ENCODE measurements at regions not wholly inside any gene's neighbourhood (a gene's known extent, or its start where the extent isn't known, plus 50 kb on each side); places are given as distances from the start of the nearest gene placed in this dataset.

DNA sequence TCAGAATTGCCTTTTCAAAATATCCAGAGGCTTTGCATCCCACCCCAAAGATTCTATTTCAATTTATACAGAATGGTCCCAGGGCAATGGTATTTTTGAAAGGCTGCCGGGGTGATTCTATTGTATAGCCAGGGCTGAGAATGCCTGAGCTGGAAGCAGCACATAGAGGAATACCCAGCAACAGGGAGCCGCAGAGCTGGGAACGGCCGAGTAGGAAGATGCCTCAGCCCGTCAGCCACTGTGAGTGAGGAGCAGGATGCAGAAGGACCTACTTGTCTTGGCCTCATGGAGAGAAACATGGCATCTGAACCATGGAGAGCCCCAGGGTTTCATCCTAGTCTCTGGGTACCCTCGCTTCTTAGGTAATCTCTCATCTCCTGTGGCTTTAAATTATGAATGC lies 170.8 kb upstream of the FHL2 start:
- Histone ChIP-seq H3K4me3 (ENCODE audit: low read length, poor library complexity, severe bottlenecking) (no peak overlapping the region), H3K79me2 (ENCODE audit: insufficient read depth, low read length) (no peaks in the 10 kb centered on the region), H3K4me1 (ENCODE audit: insufficient read depth, low read length, poor library complexity, severe bottlenecking) (peaks cover 7% of the 10 kb centered on the region), H3K9ac (ENCODE audit: low read depth, low read length, poor library complexity, severe bottlenecking) (no peak overlapping the region), H3K9me2 (replicated peaks; ENCODE audit: low read depth, low read length) (no peaks in the 10 kb centered on the region), H4K20me1 (ENCODE audit: insufficient read depth, low read length, poor library complexity, severe bottlenecking) (no peaks in the 10 kb centered on the region), H3K4me2 (ENCODE audit: low read depth, low read length, poor library complexity, severe bottlenecking) (no peak overlapping the region), H3K27me3 (ENCODE audit: insufficient read depth, low read length, poor library complexity, severe bottlenecking) (no peaks in the 10 kb centered on the region), H3K9me3 (ENCODE audit: insufficient read depth, low read depth, low read length) (no peaks in the 10 kb centered on the region), H2AFZ (ENCODE audit: low read length) (no peak overlapping the region), H3F3A (ENCODE audit: low read depth) (no peaks in the 10 kb centered on the region), H3K36me3 (ENCODE audit: insufficient read depth, low read length) (no peaks in the 10 kb centered on the region)
- no peak for TF ChIP-seq EZH2phosphoT487 (IDR thresholded peaks at IDR 0.05; ENCODE audit: borderline replicate concordance)
- TF ChIP-seq, protein P1, sequence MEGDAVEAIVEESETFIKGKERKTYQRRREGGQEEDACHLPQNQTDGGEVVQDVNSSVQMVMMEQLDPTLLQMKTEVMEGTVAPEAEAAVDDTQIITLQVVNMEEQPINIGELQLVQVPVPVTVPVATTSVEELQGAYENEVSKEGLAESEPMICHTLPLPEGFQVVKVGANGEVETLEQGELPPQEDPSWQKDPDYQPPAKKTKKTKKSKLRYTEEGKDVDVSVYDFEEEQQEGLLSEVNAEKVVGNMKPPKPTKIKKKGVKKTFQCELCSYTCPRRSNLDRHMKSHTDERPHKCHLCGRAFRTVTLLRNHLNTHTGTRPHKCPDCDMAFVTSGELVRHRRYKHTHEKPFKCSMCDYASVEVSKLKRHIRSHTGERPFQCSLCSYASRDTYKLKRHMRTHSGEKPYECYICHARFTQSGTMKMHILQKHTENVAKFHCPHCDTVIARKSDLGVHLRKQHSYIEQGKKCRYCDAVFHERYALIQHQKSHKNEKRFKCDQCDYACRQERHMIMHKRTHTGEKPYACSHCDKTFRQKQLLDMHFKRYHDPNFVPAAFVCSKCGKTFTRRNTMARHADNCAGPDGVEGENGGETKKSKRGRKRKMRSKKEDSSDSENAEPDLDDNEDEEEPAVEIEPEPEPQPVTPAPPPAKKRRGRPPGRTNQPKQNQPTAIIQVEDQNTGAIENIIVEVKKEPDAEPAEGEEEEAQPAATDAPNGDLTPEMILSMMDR (conservative IDR thresholded peaks at IDR 0.05; ENCODE audit: low read length), result no peak

DNA sequence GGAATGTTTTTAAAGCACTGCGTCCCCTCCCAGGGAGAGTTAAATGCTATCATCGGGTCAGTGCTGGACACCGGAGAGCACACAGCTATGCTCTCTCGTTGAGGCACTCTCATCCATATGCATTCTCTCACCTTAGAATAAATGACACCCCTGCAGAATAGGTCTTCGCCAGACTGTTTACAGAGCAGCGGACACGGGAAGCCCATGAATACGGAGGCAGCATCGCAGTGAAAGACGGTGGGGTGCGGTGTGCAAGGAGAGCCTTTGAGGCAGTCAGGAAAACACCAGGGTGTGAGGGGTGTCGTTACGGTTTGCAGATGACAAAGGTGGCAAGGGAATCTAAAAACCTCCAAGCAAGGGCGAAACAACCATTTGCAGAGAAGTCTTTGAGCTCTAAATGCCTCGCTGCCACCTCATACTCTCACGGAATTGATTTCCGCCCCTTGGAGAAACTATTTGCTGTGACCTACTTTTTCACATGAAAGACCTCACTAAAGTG lies 169.2 kb upstream of the FHL2 start:
- H3K9ac ChIP-seq (ENCODE audit: low read depth, low read length, poor library complexity, severe bottlenecking), result no peak overlapping the region
- H3K4me2 ChIP-seq (ENCODE audit: low read depth, low read length, poor library complexity, severe bottlenecking), result no peak overlapping the region
- no peak overlapping the region for H2AFZ ChIP-seq (ENCODE audit: low read length)
- no peaks in the 10 kb centered on the region for H3K9me3 ChIP-seq (ENCODE audit: insufficient read depth, low read depth, low read length)
- peaks cover 5% of the 10 kb centered on the region for H3K4me1 ChIP-seq (ENCODE audit: insufficient read depth, low read length, poor library complexity, severe bottlenecking)
- TF ChIP-seq, protein P1 (conservative IDR thresholded peaks at IDR 0.05; ENCODE audit: low read length), result no peak
- TF ChIP-seq EZH2phosphoT487 (IDR thresholded peaks at IDR 0.05; ENCODE audit: borderline replicate concordance), result no peak
- H3F3A ChIP-seq (ENCODE audit: low read depth), result no peaks in the 10 kb centered on the region
- H3K9me2 ChIP-seq (replicated peaks; ENCODE audit: low read depth, low read length), result no peaks in the 10 kb centered on the region
- H3K79me2 ChIP-seq (ENCODE audit: insufficient read depth, low read length), result no peaks in the 10 kb centered on the region
- H3K4me3 ChIP-seq (ENCODE audit: low read length, poor library complexity, severe bottlenecking), result no peak overlapping the region
- no peaks in the 10 kb centered on the region for H4K20me1 ChIP-seq (ENCODE audit: insufficient read depth, low read length, poor library complexity, severe bottlenecking)
- H3K27me3 ChIP-seq (ENCODE audit: insufficient read depth, low read length, poor library complexity, severe bottlenecking), result no peaks in the 10 kb centered on the region
- no peaks in the 10 kb centered on the region for H3K36me3 ChIP-seq (ENCODE audit: insufficient read depth, low read length)

DNA sequence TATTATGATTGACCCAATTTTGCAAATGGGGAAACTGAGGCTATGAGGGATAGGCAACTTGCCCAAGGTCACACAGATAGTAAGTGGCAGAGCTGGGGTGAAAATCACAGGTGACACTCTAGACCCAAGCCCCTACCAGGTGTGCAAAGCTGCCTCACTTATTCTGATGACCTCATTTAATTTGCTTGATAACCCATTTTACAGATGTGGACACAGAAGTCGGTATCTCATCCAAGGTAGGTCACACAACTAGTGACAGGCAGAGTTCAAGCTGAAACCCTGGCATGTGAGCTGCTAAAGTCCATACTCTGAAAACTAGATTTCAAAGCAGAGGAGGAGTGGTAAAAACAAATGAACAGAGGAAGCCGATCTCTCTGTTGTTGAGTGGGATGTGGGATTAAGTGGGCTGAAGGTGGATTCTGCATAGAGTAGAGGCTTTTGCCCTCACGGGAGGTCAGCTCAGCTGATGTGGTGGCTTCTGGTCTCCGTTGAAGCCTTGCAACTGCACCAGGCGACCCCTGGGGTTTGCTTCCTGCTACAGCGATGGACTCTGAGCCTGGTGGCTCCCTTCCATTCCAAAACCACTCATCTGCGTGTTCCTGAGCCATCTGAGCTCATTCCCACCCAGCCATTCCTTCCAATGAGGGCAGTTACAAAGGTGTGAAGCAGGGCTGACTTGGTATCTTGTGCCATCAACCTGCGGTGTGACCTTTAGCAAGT lies 164.3 kb upstream of the FHL2 start:
- Histone ChIP-seq H3K36me3 (ENCODE audit: insufficient read depth, low read length) (no peaks in the 10 kb centered on the region), H3K9ac (ENCODE audit: low read depth, low read length, poor library complexity, severe bottlenecking) (no peak overlapping the region), H3K27me3 (ENCODE audit: insufficient read depth, low read length, poor library complexity, severe bottlenecking) (no peaks in the 10 kb centered on the region), H3F3A (ENCODE audit: low read depth) (no peaks in the 10 kb centered on the region), H2AFZ (ENCODE audit: low read length) (no peak overlapping the region; the same call in 1 of the 2 replicates), H3K4me3 (ENCODE audit: low read length, poor library complexity, severe bottlenecking) (no peak overlapping the region), H3K9me3 (ENCODE audit: insufficient read depth, low read depth, low read length) (no peaks in the 10 kb centered on the region), H3K4me1 (ENCODE audit: insufficient read depth, low read length, poor library complexity, severe bottlenecking) (no peaks in the 10 kb centered on the region), H3K79me2 (ENCODE audit: insufficient read depth, low read length) (no peaks in the 10 kb centered on the region), H3K9me2 (replicated peaks; ENCODE audit: low read depth, low read length) (no peaks in the 10 kb centered on the region), H3K4me2 (ENCODE audit: low read depth, low read length, poor library complexity, severe bottlenecking) (no peak overlapping the region), H4K20me1 (ENCODE audit: insufficient read depth, low read length, poor library complexity, severe bottlenecking) (no peaks in the 10 kb centered on the region)
- TF ChIP-seq, protein P1 (conservative IDR thresholded peaks at IDR 0.05; ENCODE audit: low read length), result no peak
